ENCODE measurements at regions not wholly inside any gene's neighbourhood (a gene's known extent, or its start where the extent isn't known, plus 50 kb on each side); places are given as distances from the start of the nearest gene placed in this dataset.

- DNase-seq (no peak), ATAC-seq (replicated peaks in 1 of 4) (no peak)
- CTCF ChIA-PET: no interaction called here
- H3K4me3 ChIP-seq (ENCODE audit: control insufficient read depth in 1 of 2, extremely low read depth in 1 of 2, low read length in 1 of 2): no peak overlapping the region
- H3K27ac ChIP-seq (ENCODE audit: low read length): no peak overlapping the region
- H3K36me3 Mint-ChIP-seq: no peaks in the 10 kb centered on the region
- H3K36me3 ChIP-seq (ENCODE audit: control insufficient read depth in 2 of 2, extremely low read depth in 1 of 2, insufficient read depth in 1 of 2, low read length in 1 of 2): no peaks in the 10 kb centered on the region
- POLR2A ChIA-PET: no interaction called here
- H3K4me1 ChIP-seq (ENCODE audit: control insufficient read depth in 1 of 2, extremely low read depth in 1 of 2, insufficient read depth in 2 of 2, low read length in 2 of 2): no peaks in the 10 kb centered on the region
- no CpG with 5 or more reads among the region's 3 CpGs for WGBS (ENCODE audit: insufficient coverage)
- H3K4me1 Mint-ChIP-seq: peaks cover 0 to 10% (median 0%) of the 10 kb centered on the region in 3 donors
- H3K9me3 Mint-ChIP-seq: no peaks in the 10 kb centered on the region
- no peak overlapping the region for H3K4me3 Mint-ChIP-seq
- H3K9me3 ChIP-seq: no peaks in the 10 kb centered on the region
- no peaks in the 10 kb centered on the region for H3K27me3 ChIP-seq (replicated peaks in 1 of 2; ENCODE audit: control insufficient read depth in 2 of 2, extremely low read depth in 1 of 2, insufficient read depth in 2 of 2, low read length in 1 of 2)
- no peak overlapping the region for H3K27ac Mint-ChIP-seq
- peaks cover 0 to 15% of the 10 kb centered on the region in 2 donors for H3K27me3 Mint-ChIP-seq
These were observed 191.9 kb upstream of the ANKFN1 start for GRCh38 chr17:55961386-55961785.

DNA sequence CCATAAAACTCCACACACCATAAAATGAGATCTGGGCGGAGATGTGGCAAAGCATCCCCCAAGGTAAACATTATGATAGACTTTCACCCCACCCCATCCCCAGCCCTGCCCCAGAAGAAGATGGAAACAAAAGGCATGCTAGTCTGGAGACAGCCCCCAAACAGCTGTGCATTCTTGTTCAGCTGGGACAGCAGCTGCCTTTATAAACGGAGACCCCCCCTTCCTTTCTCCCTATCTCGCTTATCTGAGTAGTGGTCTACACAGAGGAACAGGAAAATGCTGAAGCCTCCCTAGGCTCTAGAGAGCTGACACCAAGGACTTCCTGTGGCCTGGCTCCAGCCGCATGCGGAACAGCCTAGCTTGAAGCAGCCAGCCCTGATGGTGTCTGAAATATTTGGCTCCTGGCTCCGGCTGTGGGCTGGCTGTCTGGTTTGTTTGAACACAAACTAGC, 190.3 kb upstream of the ANKFN1 start:
- Histone ChIP-seq H3K4me1 (ENCODE audit: control insufficient read depth in 1 of 2, extremely low read depth in 1 of 2, insufficient read depth in 2 of 2, low read length in 2 of 2) (no peaks in the 10 kb centered on the region), H3K27me3 (replicated peaks in 1 of 2; ENCODE audit: control insufficient read depth in 2 of 2, extremely low read depth in 1 of 2, insufficient read depth in 2 of 2, low read length in 1 of 2) (no peaks in the 10 kb centered on the region), H3K36me3 (ENCODE audit: control insufficient read depth in 2 of 2, extremely low read depth in 1 of 2, insufficient read depth in 1 of 2, low read length in 1 of 2) (no peaks in the 10 kb centered on the region), H3K27ac (ENCODE audit: low read length) (no peak overlapping the region), H3K4me3 (ENCODE audit: control insufficient read depth in 1 of 2, extremely low read depth in 1 of 2, low read length in 1 of 2) (no peak overlapping the region), H3K9me3 (no peaks in the 10 kb centered on the region)
- Mint-ChIP-seq H3K9me3 (no peaks in the 10 kb centered on the region), H3K36me3 (no peaks in the 10 kb centered on the region), H3K4me3 (no peak overlapping the region), H3K27ac (no peak overlapping the region), H3K4me1 (peaks cover 0 to 10% (median 0%) of the 10 kb centered on the region in 3 donors), H3K27me3 (peaks cover 0 to 15% of the 10 kb centered on the region in 2 donors)
- CTCF ChIA-PET: no interaction called here
- POLR2A ChIA-PET: no interaction called here
- DNase-seq (no peak), ATAC-seq (replicated peaks in 1 of 4) (no peak)
- no CpG with 5 or more reads among the region's 6 CpGs for WGBS (ENCODE audit: insufficient coverage)

- Histone ChIP-seq H3K4me1 (ENCODE audit: control insufficient read depth in 1 of 2, extremely low read depth in 1 of 2, insufficient read depth in 2 of 2, low read length in 2 of 2) (no peaks in the 10 kb centered on the region), H3K27ac (ENCODE audit: low read length) (no peak overlapping the region), H3K36me3 (ENCODE audit: control insufficient read depth in 2 of 2, extremely low read depth in 1 of 2, insufficient read depth in 1 of 2, low read length in 1 of 2) (no peaks in the 10 kb centered on the region), H3K9me3 (no peaks in the 10 kb centered on the region), H3K27me3 (replicated peaks in 1 of 2; ENCODE audit: control insufficient read depth in 2 of 2, extremely low read depth in 1 of 2, insufficient read depth in 2 of 2, low read length in 1 of 2) (no peaks in the 10 kb centered on the region), H3K4me3 (ENCODE audit: control insufficient read depth in 1 of 2, extremely low read depth in 1 of 2, low read length in 1 of 2) (no peak overlapping the region)
- Mint-ChIP-seq H3K4me1 (peaks cover 0 to 10% (median 0%) of the 10 kb centered on the region in 3 donors), H3K27ac (no peak overlapping the region), H3K9me3 (no peaks in the 10 kb centered on the region), H3K4me3 (no peak overlapping the region), H3K27me3 (peaks cover 0 to 15% of the 10 kb centered on the region in 2 donors), H3K36me3 (no peaks in the 10 kb centered on the region)
- DNase-seq: no peak
- CTCF ChIA-PET: no interaction called here
- no peak for ATAC-seq (replicated peaks in 1 of 4)
- WGBS (ENCODE audit: insufficient coverage): 80% methylated on average over 1 of the region's 5 CpGs
- POLR2A ChIA-PET: no interaction called here
These were observed 189.1 kb upstream of the ANKFN1 start for GRCh38 chr17:55964191-55964590.

- Mint-ChIP-seq H3K27ac (no peak overlapping the region), H3K4me3 (no peak overlapping the region), H3K36me3 (no peaks in the 10 kb centered on the region), H3K4me1 (peaks cover 0 to 2% (median 0%) of the 10 kb centered on the region in 3 donors), H3K9me3 (no peaks in the 10 kb centered on the region), H3K27me3 (peaks cover 0 to 13% of the 10 kb centered on the region in 2 donors)
- H3K36me3 ChIP-seq (ENCODE audit: control insufficient read depth in 2 of 2, extremely low read depth in 1 of 2, insufficient read depth in 1 of 2, low read length in 1 of 2): no peaks in the 10 kb centered on the region
- H3K4me3 ChIP-seq (ENCODE audit: control insufficient read depth in 1 of 2, extremely low read depth in 1 of 2, low read length in 1 of 2): no peak overlapping the region
- H3K27ac ChIP-seq (ENCODE audit: low read length): no peak overlapping the region
- no peak for ATAC-seq (replicated peaks in 1 of 4)
- ChIA-PET CTCF (no interaction called here), POLR2A (no interaction called here)
- no peaks in the 10 kb centered on the region for H3K27me3 ChIP-seq (replicated peaks in 1 of 2; ENCODE audit: control insufficient read depth in 2 of 2, extremely low read depth in 1 of 2, insufficient read depth in 2 of 2, low read length in 1 of 2)
- DNase-seq: no peak
- H3K9me3 ChIP-seq: no peaks in the 10 kb centered on the region
- H3K4me1 ChIP-seq (ENCODE audit: control insufficient read depth in 1 of 2, extremely low read depth in 1 of 2, insufficient read depth in 2 of 2, low read length in 2 of 2): no peaks in the 10 kb centered on the region
These were observed 188.2 kb upstream of the ANKFN1 start for GRCh38 chr17:55965051-55965450.

GRCh38 chr17:55969562-55970324, 183.5 kb upstream of the ANKFN1 start:
- WGBS (ENCODE audit: insufficient coverage): no CpG with 5 or more reads among the region's 3 CpGs
- POLR2A ChIA-PET: no interaction called here
- Histone ChIP-seq H3K36me3 (ENCODE audit: control insufficient read depth in 2 of 2, extremely low read depth in 1 of 2, insufficient read depth in 1 of 2, low read length in 1 of 2) (no peaks in the 10 kb centered on the region), H3K27me3 (replicated peaks in 1 of 2; ENCODE audit: control insufficient read depth in 2 of 2, extremely low read depth in 1 of 2, insufficient read depth in 2 of 2, low read length in 1 of 2) (no peaks in the 10 kb centered on the region), H3K4me3 (ENCODE audit: control insufficient read depth in 1 of 2, extremely low read depth in 1 of 2, low read length in 1 of 2) (no peak overlapping the region), H3K9me3 (no peaks in the 10 kb centered on the region), H3K27ac (ENCODE audit: low read length) (no peak overlapping the region), H3K4me1 (ENCODE audit: control insufficient read depth in 1 of 2, extremely low read depth in 1 of 2, insufficient read depth in 2 of 2, low read length in 2 of 2) (no peaks in the 10 kb centered on the region)
- DNase-seq (no peak), ATAC-seq (replicated peaks in 1 of 4) (no peak)
- no peak overlapping the region for H3K4me3 Mint-ChIP-seq
- H3K9me3 Mint-ChIP-seq: no peaks in the 10 kb centered on the region
- no peak overlapping the region for H3K27ac Mint-ChIP-seq
- H3K4me1 Mint-ChIP-seq: no peaks in the 10 kb centered on the region
- H3K27me3 Mint-ChIP-seq: no peaks in the 10 kb centered on the region
- H3K36me3 Mint-ChIP-seq: no peaks in the 10 kb centered on the region
- CTCF ChIA-PET: no interaction called here

GRCh38 chr17:55978578-55978977, 174.7 kb upstream of the ANKFN1 start:
- Mint-ChIP-seq H3K27ac (no peak overlapping the region), H3K4me1 (no peaks in the 10 kb centered on the region), H3K27me3 (peaks cover 0 to 3% of the 10 kb centered on the region in 2 donors), H3K36me3 (no peaks in the 10 kb centered on the region), H3K9me3 (no peaks in the 10 kb centered on the region), H3K4me3 (no peak overlapping the region)
- ATAC-seq (replicated peaks in 1 of 4): no peak
- Histone ChIP-seq H3K4me1 (ENCODE audit: control insufficient read depth in 1 of 2, extremely low read depth in 1 of 2, insufficient read depth in 2 of 2, low read length in 2 of 2) (no peaks in the 10 kb centered on the region), H3K9me3 (no peaks in the 10 kb centered on the region), H3K36me3 (ENCODE audit: control insufficient read depth in 2 of 2, extremely low read depth in 1 of 2, insufficient read depth in 1 of 2, low read length in 1 of 2) (no peaks in the 10 kb centered on the region), H3K27ac (ENCODE audit: low read length) (no peak overlapping the region), H3K27me3 (replicated peaks in 1 of 2; ENCODE audit: control insufficient read depth in 2 of 2, extremely low read depth in 1 of 2, insufficient read depth in 2 of 2, low read length in 1 of 2) (no peaks in the 10 kb centered on the region), H3K4me3 (ENCODE audit: control insufficient read depth in 1 of 2, extremely low read depth in 1 of 2, low read length in 1 of 2) (no peak overlapping the region)
- WGBS (ENCODE audit: insufficient coverage): no CpG with 5 or more reads among the region's 1 CpG
- CTCF ChIA-PET: no interaction called here
- no peak for DNase-seq
- POLR2A ChIA-PET: no interaction called here

GRCh38 chr17:55983096-55983495, 170.2 kb upstream of the ANKFN1 start:
- Mint-ChIP-seq H3K27ac (no peak overlapping the region), H3K27me3 (peaks cover 0 to 14% of the 10 kb centered on the region in 2 donors), H3K36me3 (no peaks in the 10 kb centered on the region), H3K9me3 (peaks cover 0 to 3% (median 0%) of the 10 kb centered on the region in 3 donors), H3K4me3 (no peak overlapping the region), H3K4me1 (no peaks in the 10 kb centered on the region)
- no peaks in the 10 kb centered on the region for H3K36me3 ChIP-seq (ENCODE audit: control insufficient read depth in 2 of 2, extremely low read depth in 1 of 2, insufficient read depth in 1 of 2, low read length in 1 of 2)
- no peak for DNase-seq
- H3K27me3 ChIP-seq (replicated peaks in 1 of 2; ENCODE audit: control insufficient read depth in 2 of 2, extremely low read depth in 1 of 2, insufficient read depth in 2 of 2, low read length in 1 of 2): no peaks in the 10 kb centered on the region
- no peak overlapping the region for H3K27ac ChIP-seq (ENCODE audit: low read length)
- H3K4me1 ChIP-seq (ENCODE audit: control insufficient read depth in 1 of 2, extremely low read depth in 1 of 2, insufficient read depth in 2 of 2, low read length in 2 of 2): no peaks in the 10 kb centered on the region
- no CpG with 5 or more reads among the region's 3 CpGs for WGBS (ENCODE audit: insufficient coverage)
- H3K4me3 ChIP-seq (ENCODE audit: control insufficient read depth in 1 of 2, extremely low read depth in 1 of 2, low read length in 1 of 2): no peak overlapping the region
- H3K9me3 ChIP-seq: no peaks in the 10 kb centered on the region
- no peak for ATAC-seq (replicated peaks in 1 of 4)
- ChIA-PET POLR2A (no interaction called here), CTCF (no interaction called here)
